ENCODE measurements at regions not wholly inside any gene's neighbourhood (a gene's known extent, or its start where the extent isn't known, plus 50 kb on each side); places are given as distances from the start of the nearest gene placed in this dataset.

- no peak for TF ChIP-seq CTCF (IDR thresholded peaks at IDR 0.05)
- no peak for TF ChIP-seq POLR2A (IDR thresholded peaks at IDR 0.05)
Observed at GRCh38 chr7:94760446-94761100, 104.6 kb upstream of the SGCE start.
